ENCODE measurements at regions not wholly inside any gene's neighbourhood (a gene's known extent, or its start where the extent isn't known, plus 50 kb on each side); places are given as distances from the start of the nearest gene placed in this dataset.
"Not testable (repeated sequence)": the region's sequence is repeated elsewhere in the genome, so short reads cannot be mapped to it uniquely, and the experiment has no call there.

GRCh38 chr4:3630598-3631543 lies 98.6 kb upstream of the LRPAP1 start:
- no peak for DNase-seq (ENCODE audit: low spot score in 2 of 2)
- no peak overlapping the region for H3K4me3 ChIP-seq (ENCODE audit: low read depth, poor library complexity, severe bottlenecking)
- 49 to 56% methylated on average over 10 to 20 of the region's 28 CpGs for WGBS, 2 donors
- intact Hi-C loops (cut with DNase I; ENCODE audit: low total_unique reads), result no loop called here
- TF ChIP-seq POLR2A (IDR thresholded peaks at IDR 0.05) (no peak), CTCF (IDR thresholded peaks at IDR 0.05) (no peak)

GRCh38 chr4:3630136-3630597 lies 97.9 kb upstream of the LRPAP1 start:
- DNase-seq (ENCODE audit: low spot score in 2 of 2), result no peak
- WGBS, 2 donors, result 77 to 82% methylated on average over 11 of the region's 11 CpGs
- intact Hi-C loops (cut with DNase I; ENCODE audit: low total_unique reads), result no loop called here
- TF ChIP-seq POLR2A (IDR thresholded peaks at IDR 0.05) (no peak), CTCF (IDR thresholded peaks at IDR 0.05) (no peak)
- H3K4me3 ChIP-seq (ENCODE audit: low read depth, poor library complexity, severe bottlenecking), result no peak overlapping the region

GRCh38 chr4:3629665-3630064 lies 97.4 kb upstream of the LRPAP1 start:
- no peak for TF ChIP-seq POLR2A (IDR thresholded peaks at IDR 0.05)
- intact Hi-C loops (cut with DNase I; ENCODE audit: low total_unique reads), result no loop called here
- no peak for DNase-seq (ENCODE audit: low spot score in 2 of 2)
- WGBS, 2 donors, result 89 to 91% methylated on average over 12 of the region's 12 CpGs
- no peak overlapping the region for H3K4me3 ChIP-seq (ENCODE audit: low read depth, poor library complexity, severe bottlenecking)

- DNase-seq (ENCODE audit: low spot score in 2 of 2); intact Hi-C loops (cut with DNase I; ENCODE audit: low total_unique reads); H3K4me3 ChIP-seq (ENCODE audit: low read depth, poor library complexity, severe bottlenecking): not testable (repeated sequence)
- 83 to 85% methylated on average over 9 to 13 of the region's 13 CpGs for WGBS, 2 donors
Measured at GRCh38 chr4:3629176-3629575, 97.0 kb upstream of the LRPAP1 start.

GRCh38 chr4:3628868-3629175 lies 96.6 kb upstream of the LRPAP1 start:
- no peak for TF ChIP-seq POLR2A (IDR thresholded peaks at IDR 0.05)
- no peak for TF ChIP-seq CTCF (IDR thresholded peaks at IDR 0.05)
- intact Hi-C loops (cut with DNase I; ENCODE audit: low total_unique reads), result no loop called here
- 87% methylated on average over 6 to 11 of the region's 11 CpGs for whole genome bisulfite sequencing, 2 donors
- no peak overlapping the region for H3K4me3 ChIP-seq (ENCODE audit: low read depth, poor library complexity, severe bottlenecking)
- DNase-seq (ENCODE audit: low spot score in 2 of 2), result no peak

GRCh38 chr4:3627967-3628867 lies 96.0 kb upstream of the LRPAP1 start:
- 66 to 68% methylated on average over 26 to 27 of the region's 29 CpGs for WGBS, 2 donors
- intact Hi-C loops (cut with DNase I; ENCODE audit: low total_unique reads); DNase-seq (ENCODE audit: low spot score in 2 of 2); H3K4me3 ChIP-seq (ENCODE audit: low read depth, poor library complexity, severe bottlenecking): not testable (repeated sequence)

- 72 to 88% methylated on average over 7 to 8 of the region's 8 CpGs for WGBS, 2 donors
- intact Hi-C loops (cut with DNase I; ENCODE audit: low total_unique reads); H3K4me3 ChIP-seq (ENCODE audit: low read depth, poor library complexity, severe bottlenecking); DNase-seq (ENCODE audit: low spot score in 2 of 2): not testable (repeated sequence)
Measured at GRCh38 chr4:3627456-3627855, 95.2 kb upstream of the LRPAP1 start.

- 70 to 74% methylated on average over 21 to 23 of the region's 24 CpGs for WGBS, 2 donors
- H3K4me3 ChIP-seq (ENCODE audit: low read depth, poor library complexity, severe bottlenecking); intact Hi-C loops (cut with DNase I; ENCODE audit: low total_unique reads); DNase-seq (ENCODE audit: low spot score in 2 of 2): not testable (repeated sequence)
Measured at GRCh38 chr4:3626131-3626884, 94.1 kb upstream of the LRPAP1 start.

- 48 to 56% methylated on average over 8 of the region's 8 CpGs for WGBS, 2 donors
- H3K4me3 ChIP-seq (ENCODE audit: low read depth, poor library complexity, severe bottlenecking); intact Hi-C loops (cut with DNase I; ENCODE audit: low total_unique reads): not testable (repeated sequence)
Measured at GRCh38 chr4:3625286-3625875, 93.2 kb upstream of the LRPAP1 start.

GRCh38 chr4:3623809-3624329 lies 91.6 kb upstream of the LRPAP1 start:
- H3K4me3 ChIP-seq (ENCODE audit: low read depth, poor library complexity, severe bottlenecking); DNase-seq (ENCODE audit: low spot score in 2 of 2); intact Hi-C loops (cut with DNase I; ENCODE audit: low total_unique reads): not testable (repeated sequence)
- 6 to 12% methylated on average over 11 of the region's 11 CpGs for WGBS, 2 donors

More at GRCh38 chr4:3625286-3625875, 93.2 kb upstream of the LRPAP1 start:
- DNase-seq (ENCODE audit: low spot score in 2 of 2), result not testable (repeated sequence)

Measured in lower leg skin (tissue), 4 donors.